Astrocyte (in vitro differentiated cells and primary cell): ENCODE measurements at regions not wholly inside any gene's neighbourhood (a gene's known extent, or its start where the extent isn't known, plus 50 kb on each side); places are given as distances from the start of the nearest gene placed in this dataset.

Source experiments
- DNase-seq: peaks from one replicate; pipeline ENCODE4 v3.0.0-alpha.2; 2010; ENCODE audit warnings: low read depth
- FAIRE-seq: peaks from 2 replicates; lab custom pipeline; 2011; peaks lifted over from hg19 to GRCh38; lab: Jason Lieb, UNC
- H2AFZ ChIP-seq: 2 replicates; pipeline ENCODE4 v1.6.0; 2012; ENCODE audit warnings: low read depth, low read length, inconsistent platforms
- H3K27ac ChIP-seq: 2 replicates; pipeline ENCODE4 v1.5.1; 2011; ENCODE audit warnings: low read depth, low read length, inconsistent platforms
- H3K27me3 ChIP-seq: 2 replicates; pipeline ENCODE4 v1.6.0; 2011; ENCODE audit warnings: low read length, inconsistent platforms; ENCODE audit not compliant: insufficient read depth
- H3K36me3 ChIP-seq: 2 replicates; pipeline ENCODE4 v1.5.1; 2011; ENCODE audit warnings: low read length, inconsistent platforms; ENCODE audit not compliant: insufficient read depth
- H3K4me1 ChIP-seq: 2 replicates; pipeline ENCODE4 v1.5.1; 2011; ENCODE audit warnings: low read length, inconsistent platforms; ENCODE audit not compliant: insufficient read depth
- H3K4me2 ChIP-seq: 2 replicates; pipeline ENCODE4 v1.6.0; 2012; ENCODE audit warnings: low read length, inconsistent platforms
- H3K4me3 ChIP-seq: 2 replicates; pipeline ENCODE4 v1.5.1; 2011; ENCODE audit warnings: low read depth, mild to moderate bottlenecking, low read length, inconsistent platforms; ENCODE audit not compliant: insufficient read depth
- H3K79me2 ChIP-seq: 2 replicates; pipeline ENCODE4 v1.6.0; 2012; ENCODE audit warnings: mild to moderate bottlenecking, low read length, inconsistent platforms; ENCODE audit not compliant: insufficient read depth
- H3K9ac ChIP-seq: 2 replicates; pipeline ENCODE4 v1.6.0; 2012; ENCODE audit warnings: mild to moderate bottlenecking, low read length, inconsistent platforms
- H3K9me3 ChIP-seq: 2 replicates; pipeline ENCODE4 v1.5.1; 2012; ENCODE audit warnings: low read depth, mild to moderate bottlenecking, low read length, inconsistent platforms; ENCODE audit not compliant: insufficient read depth
- H4K20me1 ChIP-seq: 2 replicates; pipeline ENCODE4 v1.6.0; 2012; ENCODE audit warnings: low read length, inconsistent platforms; ENCODE audit not compliant: insufficient read depth
- H3K27ac Mint-ChIP-seq: one replicate; pipeline ENCODE4 v1.8.0; 2021; ENCODE audit warnings: mild to moderate bottlenecking, mixed read lengths; ENCODE audit not compliant: unreplicated experiment
- H3K27me3 Mint-ChIP-seq: one replicate; pipeline ENCODE4 v1.8.0; 2021; ENCODE audit warnings: low read depth, mixed read lengths; ENCODE audit not compliant: unreplicated experiment
- H3K36me3 Mint-ChIP-seq: one replicate; pipeline ENCODE4 v1.8.0; 2021; ENCODE audit warnings: low read depth, mixed read lengths; ENCODE audit not compliant: unreplicated experiment
- H3K4me1 Mint-ChIP-seq: one replicate; pipeline ENCODE4 v1.8.0; 2021; ENCODE audit warnings: low read depth, mixed read lengths; ENCODE audit not compliant: unreplicated experiment
- H3K4me3 Mint-ChIP-seq: one replicate; pipeline ENCODE4 v1.8.0; 2021; ENCODE audit warnings: mild to moderate bottlenecking, moderate library complexity, mixed read lengths; ENCODE audit not compliant: unreplicated experiment
- H3K9me3 Mint-ChIP-seq: one replicate; pipeline ENCODE4 v1.8.0; 2021; ENCODE audit warnings: mild to moderate bottlenecking, mixed read lengths; ENCODE audit not compliant: unreplicated experiment
- CTCF ChIP-seq: IDR thresholded peaks from 2 replicates; pipeline ENCODE4 v1.5.1; 2011; ENCODE audit warnings: low read depth, mild to moderate bottlenecking, inconsistent platforms, low read length, moderate library complexity; ENCODE audit not compliant: insufficient read depth
- EZH2 ChIP-seq: IDR thresholded peaks from 2 replicates; pipeline ENCODE4 v1.6.1; 2012; ENCODE audit warnings: mild to moderate bottlenecking, low read length, inconsistent platforms; ENCODE audit not compliant: insufficient read depth

- Histone ChIP-seq H3K9ac (no peak overlapping the region), H4K20me1 (no peaks in the 10 kb centered on the region), H3K9me3 (no peaks in the 10 kb centered on the region), H3K36me3 (no peaks in the 10 kb centered on the region), H3K4me2 (no peak overlapping the region), H2AFZ (no peak overlapping the region), H3K4me3 (no peak overlapping the region), H3K27me3 (no peaks in the 10 kb centered on the region), H3K79me2 (no peaks in the 10 kb centered on the region), H3K4me1 (peaks cover 4% of the 10 kb centered on the region), H3K27ac (no peak overlapping the region)
- Mint-ChIP-seq H3K4me3 (no peak overlapping the region), H3K27me3 (no peaks in the 10 kb centered on the region), H3K4me1 (peaks cover 2% of the 10 kb centered on the region), H3K9me3 (no peaks in the 10 kb centered on the region), H3K27ac (no peak overlapping the region), H3K36me3 (peaks cover 2% of the 10 kb centered on the region)
- FAIRE-seq = no peak
- no peak for DNase-seq
- no peak for TF ChIP-seq EZH2
- TF ChIP-seq CTCF = no peak
Measured at GRCh38 chr4:149140841-149141240, 674.8 kb downstream of the IQCM start.

GRCh38 chr4:149136951-149137620 is 678.6 kb downstream of the IQCM start:
- Histone ChIP-seq H2AFZ (no peak overlapping the region), H3K4me3 (no peak overlapping the region), H3K9me3 (no peaks in the 10 kb centered on the region), H3K4me1 (no peaks in the 10 kb centered on the region), H3K27me3 (no peaks in the 10 kb centered on the region), H4K20me1 (no peaks in the 10 kb centered on the region), H3K27ac (no peak overlapping the region), H3K9ac (no peak overlapping the region), H3K4me2 (no peak overlapping the region), H3K79me2 (no peaks in the 10 kb centered on the region), H3K36me3 (no peaks in the 10 kb centered on the region)
- no peak for TF ChIP-seq CTCF
- TF ChIP-seq EZH2 = no peak
- Mint-ChIP-seq H3K4me3 (no peak overlapping the region), H3K27ac (no peak overlapping the region), H3K27me3 (no peaks in the 10 kb centered on the region), H3K36me3 (peaks cover 2% of the 10 kb centered on the region), H3K9me3 (no peaks in the 10 kb centered on the region), H3K4me1 (peaks cover 6% of the 10 kb centered on the region)
- FAIRE-seq (no peak), DNase-seq (no peak)

- no peak overlapping the region for H3K4me3 ChIP-seq
- H3K27ac ChIP-seq = no peak overlapping the region
- H3K4me1 ChIP-seq = no peaks in the 10 kb centered on the region
- no peaks in the 10 kb centered on the region for H3K79me2 ChIP-seq
- no peaks in the 10 kb centered on the region for H4K20me1 ChIP-seq
- Mint-ChIP-seq H3K27ac (peak overlapping the region; percentile 75), H3K4me3 (no peak overlapping the region), H3K27me3 (no peaks in the 10 kb centered on the region), H3K4me1 (peaks cover 6% of the 10 kb centered on the region), H3K36me3 (peaks cover 2% of the 10 kb centered on the region), H3K9me3 (peaks cover 3% of the 10 kb centered on the region)
- H2AFZ ChIP-seq = no peak overlapping the region
- no peak for TF ChIP-seq CTCF
- no peak for FAIRE-seq
- H3K27me3 ChIP-seq = no peaks in the 10 kb centered on the region
- H3K9ac ChIP-seq = no peak overlapping the region
- H3K9me3 ChIP-seq = no peaks in the 10 kb centered on the region
- H3K36me3 ChIP-seq = no peaks in the 10 kb centered on the region
- H3K4me2 ChIP-seq = no peak overlapping the region
- no peak for DNase-seq
Measured at GRCh38 chr4:149135062-149135461, 680.6 kb downstream of the IQCM start.
